ENCODE measurements at regions not wholly inside any gene's neighbourhood (a gene's known extent, or its start where the extent isn't known, plus 50 kb on each side); places are given as distances from the start of the nearest gene placed in this dataset.

DNA sequence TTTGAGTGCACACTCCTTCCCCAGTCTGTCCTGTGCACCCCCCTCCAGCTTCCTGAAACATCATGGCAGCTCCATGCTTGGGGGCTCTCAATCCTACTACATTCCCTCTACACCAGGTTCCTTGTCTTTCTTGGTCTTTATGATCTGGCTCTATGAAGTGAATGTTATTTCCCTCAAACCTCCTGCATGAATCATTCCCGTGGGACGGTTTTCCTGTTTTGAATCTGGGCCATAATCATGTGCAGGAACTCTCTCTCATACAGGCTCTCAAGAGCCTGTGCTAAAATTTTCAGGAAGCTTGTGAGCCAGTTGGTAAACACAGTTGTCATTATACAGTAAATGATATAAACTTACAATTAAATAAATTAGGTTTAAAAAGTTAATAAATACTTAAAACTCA is 89.8 kb upstream of the KCNE2 start (continued):
- TF ChIP-seq, protein P1, sequence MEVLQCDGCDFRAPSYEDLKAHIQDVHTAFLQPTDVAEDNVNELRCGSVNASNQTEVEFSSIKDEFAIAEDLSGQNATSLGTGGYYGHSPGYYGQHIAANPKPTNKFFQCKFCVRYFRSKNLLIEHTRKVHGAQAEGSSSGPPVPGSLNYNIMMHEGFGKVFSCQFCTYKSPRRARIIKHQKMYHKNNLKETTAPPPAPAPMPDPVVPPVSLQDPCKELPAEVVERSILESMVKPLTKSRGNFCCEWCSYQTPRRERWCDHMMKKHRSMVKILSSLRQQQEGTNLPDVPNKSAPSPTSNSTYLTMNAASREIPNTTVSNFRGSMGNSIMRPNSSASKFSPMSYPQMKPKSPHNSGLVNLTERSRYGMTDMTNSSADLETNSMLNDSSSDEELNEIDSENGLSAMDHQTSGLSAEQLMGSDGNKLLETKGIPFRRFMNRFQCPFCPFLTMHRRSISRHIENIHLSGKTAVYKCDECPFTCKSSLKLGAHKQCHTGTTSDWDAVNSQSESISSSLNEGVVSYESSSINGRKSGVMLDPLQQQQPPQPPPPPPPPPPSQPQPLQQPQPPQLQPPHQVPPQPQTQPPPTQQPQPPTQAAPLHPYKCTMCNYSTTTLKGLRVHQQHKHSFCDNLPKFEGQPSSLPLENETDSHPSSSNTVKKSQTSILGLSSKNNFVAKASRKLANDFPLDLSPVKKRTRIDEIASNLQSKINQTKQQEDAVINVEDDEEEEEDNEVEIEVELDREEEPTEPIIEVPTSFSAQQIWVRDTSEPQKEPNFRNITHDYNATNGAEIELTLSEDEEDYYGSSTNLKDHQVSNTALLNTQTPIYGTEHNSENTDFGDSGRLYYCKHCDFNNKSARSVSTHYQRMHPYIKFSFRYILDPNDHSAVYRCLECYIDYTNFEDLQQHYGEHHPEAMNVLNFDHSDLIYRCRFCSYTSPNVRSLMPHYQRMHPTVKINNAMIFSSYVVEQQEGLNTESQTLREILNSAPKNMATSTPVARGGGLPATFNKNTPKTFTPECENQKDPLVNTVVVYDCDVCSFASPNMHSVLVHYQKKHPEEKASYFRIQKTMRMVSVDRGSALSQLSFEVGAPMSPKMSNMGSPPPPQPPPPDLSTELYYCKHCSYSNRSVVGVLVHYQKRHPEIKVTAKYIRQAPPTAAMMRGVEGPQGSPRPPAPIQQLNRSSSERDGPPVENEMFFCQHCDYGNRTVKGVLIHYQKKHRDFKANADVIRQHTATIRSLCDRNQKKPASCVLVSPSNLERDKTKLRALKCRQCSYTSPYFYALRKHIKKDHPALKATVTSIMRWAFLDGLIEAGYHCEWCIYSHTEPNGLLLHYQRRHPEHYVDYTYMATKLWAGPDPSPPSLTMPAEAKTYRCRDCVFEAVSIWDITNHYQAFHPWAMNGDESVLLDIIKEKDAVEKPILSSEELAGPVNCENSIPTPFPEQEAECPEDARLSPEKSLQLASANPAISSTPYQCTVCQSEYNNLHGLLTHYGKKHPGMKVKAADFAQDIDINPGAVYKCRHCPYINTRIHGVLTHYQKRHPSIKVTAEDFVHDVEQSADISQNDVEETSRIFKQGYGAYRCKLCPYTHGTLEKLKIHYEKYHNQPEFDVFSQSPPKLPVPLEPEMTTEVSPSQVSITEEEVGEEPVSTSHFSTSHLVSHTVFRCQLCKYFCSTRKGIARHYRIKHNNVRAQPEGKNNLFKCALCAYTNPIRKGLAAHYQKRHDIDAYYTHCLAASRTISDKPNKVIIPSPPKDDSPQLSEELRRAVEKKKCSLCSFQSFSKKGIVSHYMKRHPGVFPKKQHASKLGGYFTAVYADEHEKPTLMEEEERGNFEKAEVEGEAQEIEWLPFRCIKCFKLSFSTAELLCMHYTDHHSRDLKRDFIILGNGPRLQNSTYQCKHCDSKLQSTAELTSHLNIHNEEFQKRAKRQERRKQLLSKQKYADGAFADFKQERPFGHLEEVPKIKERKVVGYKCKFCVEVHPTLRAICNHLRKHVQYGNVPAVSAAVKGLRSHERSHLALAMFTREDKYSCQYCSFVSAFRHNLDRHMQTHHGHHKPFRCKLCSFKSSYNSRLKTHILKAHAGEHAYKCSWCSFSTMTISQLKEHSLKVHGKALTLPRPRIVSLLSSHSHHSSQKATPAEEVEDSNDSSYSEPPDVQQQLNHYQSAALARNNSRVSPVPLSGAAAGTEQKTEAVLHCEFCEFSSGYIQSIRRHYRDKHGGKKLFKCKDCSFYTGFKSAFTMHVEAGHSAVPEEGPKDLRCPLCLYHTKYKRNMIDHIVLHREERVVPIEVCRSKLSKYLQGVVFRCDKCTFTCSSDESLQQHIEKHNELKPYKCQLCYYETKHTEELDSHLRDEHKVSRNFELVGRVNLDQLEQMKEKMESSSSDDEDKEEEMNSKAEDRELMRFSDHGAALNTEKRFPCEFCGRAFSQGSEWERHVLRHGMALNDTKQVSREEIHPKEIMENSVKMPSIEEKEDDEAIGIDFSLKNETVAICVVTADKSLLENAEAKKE (CRISPR knock-in tag; IDR thresholded peaks at IDR 0.05) = no peak
- no peak for TF ChIP-seq ZNF331 (CRISPR knock-in tag; IDR thresholded peaks at IDR 0.05; ENCODE audit: low read depth)
- TF ChIP-seq JUNB (IDR thresholded peaks at IDR 0.05; ENCODE audit: unreplicated experiment) = no peak
- TF ChIP-seq NANOG (IDR thresholded peaks at IDR 0.05; ENCODE audit: borderline replicate concordance) = no peak
- TF ChIP-seq, protein P2, sequence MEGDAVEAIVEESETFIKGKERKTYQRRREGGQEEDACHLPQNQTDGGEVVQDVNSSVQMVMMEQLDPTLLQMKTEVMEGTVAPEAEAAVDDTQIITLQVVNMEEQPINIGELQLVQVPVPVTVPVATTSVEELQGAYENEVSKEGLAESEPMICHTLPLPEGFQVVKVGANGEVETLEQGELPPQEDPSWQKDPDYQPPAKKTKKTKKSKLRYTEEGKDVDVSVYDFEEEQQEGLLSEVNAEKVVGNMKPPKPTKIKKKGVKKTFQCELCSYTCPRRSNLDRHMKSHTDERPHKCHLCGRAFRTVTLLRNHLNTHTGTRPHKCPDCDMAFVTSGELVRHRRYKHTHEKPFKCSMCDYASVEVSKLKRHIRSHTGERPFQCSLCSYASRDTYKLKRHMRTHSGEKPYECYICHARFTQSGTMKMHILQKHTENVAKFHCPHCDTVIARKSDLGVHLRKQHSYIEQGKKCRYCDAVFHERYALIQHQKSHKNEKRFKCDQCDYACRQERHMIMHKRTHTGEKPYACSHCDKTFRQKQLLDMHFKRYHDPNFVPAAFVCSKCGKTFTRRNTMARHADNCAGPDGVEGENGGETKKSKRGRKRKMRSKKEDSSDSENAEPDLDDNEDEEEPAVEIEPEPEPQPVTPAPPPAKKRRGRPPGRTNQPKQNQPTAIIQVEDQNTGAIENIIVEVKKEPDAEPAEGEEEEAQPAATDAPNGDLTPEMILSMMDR (conservative IDR thresholded peaks at IDR 0.05; ENCODE audit: low read depth in 2 of 2) = no peak
- TF ChIP-seq, protein P3, sequence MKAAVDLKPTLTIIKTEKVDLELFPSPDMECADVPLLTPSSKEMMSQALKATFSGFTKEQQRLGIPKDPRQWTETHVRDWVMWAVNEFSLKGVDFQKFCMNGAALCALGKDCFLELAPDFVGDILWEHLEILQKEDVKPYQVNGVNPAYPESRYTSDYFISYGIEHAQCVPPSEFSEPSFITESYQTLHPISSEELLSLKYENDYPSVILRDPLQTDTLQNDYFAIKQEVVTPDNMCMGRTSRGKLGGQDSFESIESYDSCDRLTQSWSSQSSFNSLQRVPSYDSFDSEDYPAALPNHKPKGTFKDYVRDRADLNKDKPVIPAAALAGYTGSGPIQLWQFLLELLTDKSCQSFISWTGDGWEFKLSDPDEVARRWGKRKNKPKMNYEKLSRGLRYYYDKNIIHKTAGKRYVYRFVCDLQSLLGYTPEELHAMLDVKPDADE (IDR thresholded peaks at IDR 0.05) = no peak
- no peak for TF ChIP-seq STAT1 (IDR thresholded peaks at IDR 0.05; ENCODE audit: unreplicated experiment)

Data from GM23338 (cell line).